AG04449 (cell line): ENCODE measurements at regions not wholly inside any gene's neighbourhood (a gene's known extent, or its start where the extent isn't known, plus 50 kb on each side); places are given as distances from the start of the nearest gene placed in this dataset.

Source experiments
- CTCF ChIA-PET: fragments of 350-600 bp; formaldehyde crosslinking; extraction: SDS; loops from one replicate; lab custom pipeline; 2021; ENCODE audit warnings: antibody characterized with exemption; lab: Yijun Ruan, JAX
- POLR2A ChIA-PET: fragments of 400-600, 350-600 bp; formaldehyde crosslinking; extraction: SDS; loops from one replicate; lab custom pipeline; 2020; ENCODE audit warnings: antibody characterized with exemption, inconsistent platforms; lab: Yijun Ruan, JAX
- DNase-seq: peaks from one replicate; pipeline ENCODE4 v3.0.0-alpha.2; 2010; ENCODE audit warnings: low read depth, low spot score
- H3K4me3 ChIP-seq: 2 replicates; pipeline ENCODE4 v1.5.1; 2011; ENCODE audit warnings: low read depth, mild to moderate bottlenecking, control low read depth, low read length
- TF ChIP-seq, protein P1 (sequence below): IDR thresholded peaks from one replicate; pipeline ENCODE4 v1.5.1; 2011; ENCODE audit warnings: mild to moderate bottlenecking, moderate library complexity, low read length, control low read depth, inconsistent platforms; ENCODE audit not compliant: insufficient read depth; ENCODE audit errors: missing control alignments

- no peak overlapping the region for H3K4me3 ChIP-seq
- CTCF ChIA-PET = no interaction called here
- POLR2A ChIA-PET = no interaction called here
- no peak for DNase-seq
- TF ChIP-seq, protein P1, sequence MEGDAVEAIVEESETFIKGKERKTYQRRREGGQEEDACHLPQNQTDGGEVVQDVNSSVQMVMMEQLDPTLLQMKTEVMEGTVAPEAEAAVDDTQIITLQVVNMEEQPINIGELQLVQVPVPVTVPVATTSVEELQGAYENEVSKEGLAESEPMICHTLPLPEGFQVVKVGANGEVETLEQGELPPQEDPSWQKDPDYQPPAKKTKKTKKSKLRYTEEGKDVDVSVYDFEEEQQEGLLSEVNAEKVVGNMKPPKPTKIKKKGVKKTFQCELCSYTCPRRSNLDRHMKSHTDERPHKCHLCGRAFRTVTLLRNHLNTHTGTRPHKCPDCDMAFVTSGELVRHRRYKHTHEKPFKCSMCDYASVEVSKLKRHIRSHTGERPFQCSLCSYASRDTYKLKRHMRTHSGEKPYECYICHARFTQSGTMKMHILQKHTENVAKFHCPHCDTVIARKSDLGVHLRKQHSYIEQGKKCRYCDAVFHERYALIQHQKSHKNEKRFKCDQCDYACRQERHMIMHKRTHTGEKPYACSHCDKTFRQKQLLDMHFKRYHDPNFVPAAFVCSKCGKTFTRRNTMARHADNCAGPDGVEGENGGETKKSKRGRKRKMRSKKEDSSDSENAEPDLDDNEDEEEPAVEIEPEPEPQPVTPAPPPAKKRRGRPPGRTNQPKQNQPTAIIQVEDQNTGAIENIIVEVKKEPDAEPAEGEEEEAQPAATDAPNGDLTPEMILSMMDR = no peak
Measured at GRCh38 chr2:57862153-57862552, 184.5 kb upstream of the VRK2 start.

DNA sequence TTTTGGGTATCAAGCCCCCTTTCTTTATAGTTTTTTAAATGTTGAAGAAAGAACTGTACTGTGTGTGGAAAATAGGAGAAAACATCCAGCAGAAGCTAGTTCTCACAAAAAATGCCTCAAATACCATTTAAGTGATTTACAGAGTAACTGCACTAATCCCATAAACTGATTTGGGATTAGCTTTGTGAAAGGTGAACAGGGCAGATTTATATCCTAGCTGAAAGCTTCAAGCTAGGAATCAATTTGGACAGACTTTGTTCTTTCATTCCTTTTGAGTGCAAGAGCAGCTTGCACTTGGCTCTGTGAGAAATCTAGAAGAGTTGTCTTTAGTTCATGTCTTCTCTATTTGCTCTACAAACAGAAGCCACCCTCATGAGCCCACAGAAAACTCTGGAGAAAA, 183.9 kb upstream of the VRK2 start:
- POLR2A ChIA-PET = no interaction called here
- CTCF ChIA-PET = no interaction called here
- H3K4me3 ChIP-seq = no peak overlapping the region
- DNase-seq = no peak
- TF ChIP-seq, protein P1 = no peak

- POLR2A ChIA-PET = no interaction called here
- no peak for DNase-seq
- no peak overlapping the region for H3K4me3 ChIP-seq
- CTCF ChIA-PET = no interaction called here
- TF ChIP-seq, protein P1 = no peak
Measured at GRCh38 chr2:57864926-57865325, 181.7 kb upstream of the VRK2 start.

DNA sequence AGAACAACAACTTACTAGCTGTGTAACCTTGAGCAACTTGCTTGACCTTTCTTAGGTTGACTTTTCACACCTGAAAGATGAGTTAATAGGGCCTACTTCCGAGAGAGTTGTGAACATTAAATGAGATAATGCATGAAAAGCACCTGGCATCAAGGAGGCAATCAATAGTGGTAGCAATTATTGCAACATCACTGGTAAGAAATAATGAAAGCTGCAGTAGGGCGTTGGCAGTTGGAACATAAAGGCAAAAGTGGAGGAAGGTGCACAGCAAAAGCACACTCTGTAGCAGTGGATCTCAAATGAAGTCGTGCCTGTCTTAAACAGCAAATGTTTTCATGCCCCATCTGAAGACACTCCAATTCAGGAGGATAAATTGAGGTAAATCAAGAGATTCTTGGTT, 178.9 kb upstream of the VRK2 start:
- ChIA-PET CTCF (no interaction called here), POLR2A (no interaction called here)
- no peak overlapping the region for H3K4me3 ChIP-seq
- DNase-seq = no peak
- TF ChIP-seq, protein P1 = no peak

DNA sequence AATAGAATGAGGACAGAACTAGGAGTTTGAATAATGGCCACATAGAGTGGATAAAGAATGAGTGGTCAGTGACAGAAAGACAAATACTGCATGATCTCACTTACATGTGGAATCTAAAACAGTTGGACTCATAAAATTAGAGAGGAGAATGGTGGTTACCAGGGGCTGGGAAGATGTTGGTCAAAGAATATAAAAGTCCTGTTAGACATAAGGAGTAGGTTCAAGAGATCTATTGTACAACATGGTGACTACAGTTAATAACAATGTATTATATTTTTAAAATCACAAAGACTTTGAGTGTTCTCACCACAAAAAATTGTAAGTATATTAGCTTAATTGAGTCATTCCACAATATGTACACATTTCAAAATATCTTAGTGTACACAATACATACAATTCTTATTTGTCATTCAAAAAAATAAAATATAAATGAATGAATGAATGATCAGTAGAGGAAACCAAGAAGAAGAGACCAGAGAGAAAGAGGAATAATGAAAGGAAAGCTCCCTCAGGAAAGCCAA, 177.9 kb upstream of the VRK2 start:
- DNase-seq = no peak
- TF ChIP-seq, protein P1 = no peak
- H3K4me3 ChIP-seq = no peak overlapping the region
- ChIA-PET CTCF (no interaction called here), POLR2A (no interaction called here)

GRCh38 chr2:57869758-57870344, 176.8 kb upstream of the VRK2 start:
- TF ChIP-seq, protein P1 = no peak
- POLR2A ChIA-PET = no interaction called here
- no peak for DNase-seq
- H3K4me3 ChIP-seq = no peak overlapping the region
- CTCF ChIA-PET = no interaction called here
